Astrocyte (in vitro differentiated cells and primary cell): ENCODE measurements at regions not wholly inside any gene's neighbourhood (a gene's known extent, or its start where the extent isn't known, plus 50 kb on each side); places are given as distances from the start of the nearest gene placed in this dataset.

Experiments used
- CTCF ChIP-seq: IDR thresholded peaks from 2 replicates; pipeline ENCODE4 v1.5.1; 2011; ENCODE audit warnings: low read depth, mild to moderate bottlenecking, inconsistent platforms, low read length, moderate library complexity; ENCODE audit not compliant: insufficient read depth
- EZH2 ChIP-seq: IDR thresholded peaks from 2 replicates; pipeline ENCODE4 v1.6.1; 2012; ENCODE audit warnings: mild to moderate bottlenecking, low read length, inconsistent platforms; ENCODE audit not compliant: insufficient read depth

GRCh38 chr13:19061278-19061677 lies 120.3 kb downstream of the TUBA3C start:
- TF ChIP-seq CTCF (no peak), EZH2 (no peak)
